GM23338 (cell line): ENCODE measurements at regions not wholly inside any gene's neighbourhood (a gene's known extent, or its start where the extent isn't known, plus 50 kb on each side); places are given as distances from the start of the nearest gene placed in this dataset.

Experiments used
- ATAC-seq: fragments of 200-7000 bp; cut with Tn5 transposase; 3 replicates; pipeline ENCODE4 v1.9.1; 2020
- DNase-seq: peaks from one replicate; pipeline ENCODE4 v3.0.0-alpha.2; 2015; ENCODE audit warnings: low spot score
- H2AFZ ChIP-seq: fragments of 200-600 bp; sonication (generic); 2 replicates; pipeline ENCODE4 v1.8.0; 2016; ENCODE audit warnings: antibody characterized with exemption, mild to moderate bottlenecking, moderate library complexity
- H3F3A ChIP-seq: fragments of 200-600 bp; sonication (generic); replicated peaks from 2 replicates; pipeline ENCODE4 v1.8.0; 2017; ENCODE audit warnings: antibody characterized with exemption, mixed run types, low read depth
- H3K27ac ChIP-seq: fragments of 200-600 bp; sonication (generic); 2 replicates; pipeline ENCODE4 v1.6.1; 2016; ENCODE audit warnings: low read depth
- H3K27me3 ChIP-seq: fragments of 200-600 bp; sonication (generic); 2 replicates; pipeline ENCODE4 v1.8.0; 2016; ENCODE audit warnings: mild to moderate bottlenecking, mixed run types, moderate library complexity; ENCODE audit not compliant: insufficient read depth
- H3K36me3 ChIP-seq: fragments of 200-600 bp; sonication (generic); 2 replicates; pipeline ENCODE4 v1.8.0; 2016; ENCODE audit warnings: mild to moderate bottlenecking; ENCODE audit not compliant: insufficient read depth
- H3K4me1 ChIP-seq: fragments of 200-600 bp; sonication (generic); 2 replicates; pipeline ENCODE4 v1.8.0; 2016; ENCODE audit warnings: mild to moderate bottlenecking, moderate library complexity; ENCODE audit not compliant: insufficient read depth
- H3K4me2 ChIP-seq: fragments of 200-600 bp; sonication (generic); 2 replicates; pipeline ENCODE4 v1.7.1; 2017; ENCODE audit warnings: mixed run types
- H3K4me3 ChIP-seq: fragments of 200-600 bp; sonication (generic); 2 replicates; pipeline ENCODE4 v1.6.1; 2016; ENCODE audit warnings: mixed run types
- H3K79me2 ChIP-seq: fragments of 200-600 bp; sonication (generic); replicated peaks from 2 replicates; pipeline ENCODE4 v1.8.0; 2017; ENCODE audit warnings: mild to moderate bottlenecking; ENCODE audit not compliant: insufficient read depth
- H3K9me2 ChIP-seq: fragments of 200-600 bp; sonication (generic); 2 replicates; pipeline ENCODE4 v1.8.0; 2017; ENCODE audit not compliant: insufficient read depth
- H4K20me1 ChIP-seq: fragments of 200-600 bp; sonication (generic); replicated peaks from 2 replicates; pipeline ENCODE4 v1.8.0; 2017; ENCODE audit warnings: mild to moderate bottlenecking; ENCODE audit not compliant: insufficient read depth
- H3K27ac Mint-ChIP-seq: 2 replicates; pipeline ENCODE4 v1.8.0; 2020; ENCODE audit warnings: inconsistent platforms, mild to moderate bottlenecking, moderate library complexity, mixed read lengths
- H3K27me3 Mint-ChIP-seq: 3 replicates; pipeline ENCODE4 v1.8.0; 2022; ENCODE audit warnings: low read depth, mild to moderate bottlenecking, moderate library complexity, mixed read lengths, inconsistent platforms; ENCODE audit not compliant: insufficient read depth, poor library complexity
- H3K36me3 Mint-ChIP-seq: 3 replicates; pipeline ENCODE4 v1.8.0; 2021; ENCODE audit warnings: low read depth, mild to moderate bottlenecking, inconsistent platforms, moderate library complexity, mixed read lengths
- H3K4me1 Mint-ChIP-seq: 3 replicates; pipeline ENCODE4 v1.8.0; 2020; ENCODE audit warnings: mild to moderate bottlenecking, inconsistent platforms, mixed read lengths
- H3K4me3 Mint-ChIP-seq: 3 replicates; pipeline ENCODE4 v1.8.0; 2021; ENCODE audit warnings: moderate library complexity, mild to moderate bottlenecking, inconsistent platforms, mixed read lengths
- H3K9me3 Mint-ChIP-seq: 3 replicates; pipeline ENCODE4 v1.8.0; 2020; ENCODE audit warnings: moderate library complexity, mild to moderate bottlenecking, inconsistent platforms, mixed read lengths
- CREB1 ChIP-seq: fragments of 250-450 bp; sonication (Bioruptor Pico); IDR thresholded peaks from 2 replicates; pipeline ENCODE4 v1.5.0; 2020; ENCODE audit warnings: low read depth, mild to moderate bottlenecking, moderate library complexity
- EZH2 ChIP-seq: fragments of 200-600 bp; sonication (generic); IDR thresholded peaks from one replicate; pipeline ENCODE4 v1.8.0; 2017; ENCODE audit warnings: antibody characterized with exemption, mild to moderate bottlenecking, low read depth; ENCODE audit not compliant: unreplicated experiment
- EZH2phosphoT487 ChIP-seq: fragments of 200-600 bp; sonication (generic); IDR thresholded peaks from one replicate; pipeline ENCODE4 v1.8.1; 2018; ENCODE audit warnings: antibody characterized with exemption; ENCODE audit not compliant: unreplicated experiment
- JUNB ChIP-seq: IDR thresholded peaks from one replicate; pipeline ENCODE4 v1.6.1; 2016; ENCODE audit warnings: antibody characterized with exemption; ENCODE audit not compliant: unreplicated experiment
- REST ChIP-seq: IDR thresholded peaks from one replicate; pipeline ENCODE4 v1.6.1; 2018; ENCODE audit warnings: antibody characterized with exemption; ENCODE audit not compliant: unreplicated experiment
- STAT1 ChIP-seq: IDR thresholded peaks from one replicate; pipeline ENCODE4 v1.6.1; 2016; ENCODE audit warnings: antibody characterized with exemption; ENCODE audit not compliant: unreplicated experiment
- ZNF331 ChIP-seq: fragments of 250-450 bp; sonication (Bioruptor Pico); IDR thresholded peaks from 2 replicates; pipeline ENCODE4 v1.5.0; 2020; ENCODE audit warnings: low read depth, mild to moderate bottlenecking, moderate library complexity
- TF ChIP-seq, protein P1 (sequence below), 2 experiments: fragments of 200-600 bp in 1 of 2; sonication (generic) in 1 of 2; conservative IDR thresholded peaks; 2 replicates each; pipeline versions ENCODE4 v1.5.1 to v1.6.1; 2016 to 2017; ENCODE audit warnings: antibody characterized with exemption in 2 of 2, low read depth in 2 of 2, mild to moderate bottlenecking in 2 of 2, moderate library complexity in 1 of 2

DNA sequence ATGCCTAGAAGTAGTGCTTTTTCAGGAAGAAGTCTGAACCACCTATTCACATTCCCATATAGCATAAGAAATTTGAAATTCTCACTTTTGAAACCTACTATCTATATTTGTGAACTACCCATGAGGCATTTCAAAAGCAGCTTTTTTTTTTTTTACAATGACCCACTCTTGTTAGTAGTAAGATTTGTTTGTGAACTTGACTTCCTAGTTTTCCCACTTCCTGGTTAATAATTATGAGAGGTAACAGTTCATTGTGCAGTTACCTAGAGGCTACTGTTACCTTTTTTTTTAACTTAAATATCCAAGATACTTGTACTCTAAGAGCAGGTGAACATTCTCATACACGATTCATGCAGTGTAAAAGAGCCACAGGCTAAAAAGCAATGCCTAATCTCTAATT, 371.7 kb upstream of the ADGRL2 start:
- H3K9me3 Mint-ChIP-seq, result peaks cover 3% of the 10 kb centered on the region; the same call in 2 of the 3 replicates
- TF ChIP-seq STAT1, result no peak
- TF ChIP-seq CREB1 (CRISPR knock-in tag), result no peak
- Histone ChIP-seq H3K79me2 (no peaks in the 10 kb centered on the region), H3K9me2 (peaks cover 4% of the 10 kb centered on the region; the same call in 1 of the 2 replicates), H3F3A (no peaks in the 10 kb centered on the region), H3K4me2 (no peak overlapping the region; the same call in 1 of the 2 replicates), H2AFZ (no peak overlapping the region), H4K20me1 (no peaks in the 10 kb centered on the region), H3K36me3 (no peaks in the 10 kb centered on the region), H3K4me1 (peaks cover 46% of the 10 kb centered on the region), H3K4me3 (no peak overlapping the region), H3K27ac (no peak overlapping the region), H3K27me3 (no peaks in the 10 kb centered on the region)
- ATAC-seq (no peak), DNase-seq (no peak)
- H3K36me3 Mint-ChIP-seq, result peaks cover 14% of the 10 kb centered on the region
- H3K27me3 Mint-ChIP-seq, result peaks cover 5% of the 10 kb centered on the region
- peaks cover 56% of the 10 kb centered on the region for H3K4me1 Mint-ChIP-seq
- no peak overlapping the region for H3K4me3 Mint-ChIP-seq
- no peak overlapping the region for H3K27ac Mint-ChIP-seq

DNA sequence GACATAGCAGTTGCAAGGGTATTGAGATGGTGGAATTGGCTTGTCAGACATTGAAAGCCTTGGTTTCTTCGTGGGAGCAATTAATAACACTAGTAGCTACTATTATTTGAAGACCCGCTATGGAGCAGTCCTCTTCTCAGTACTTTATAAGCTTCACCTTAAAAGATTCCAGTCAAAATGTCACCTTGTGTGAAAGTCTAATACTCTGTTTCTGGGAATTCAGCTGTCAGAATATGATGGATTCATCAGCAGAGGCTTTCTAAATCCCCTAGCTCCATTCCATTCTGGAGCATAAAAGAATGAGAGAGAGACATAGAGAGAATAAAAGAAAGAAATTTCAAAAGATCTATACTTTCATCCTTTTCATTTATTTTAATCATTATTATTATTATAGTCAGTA, 375.9 kb upstream of the ADGRL2 start:
- Mint-ChIP-seq H3K4me3 (no peak overlapping the region), H3K36me3 (peaks cover 14% of the 10 kb centered on the region), H3K9me3 (peaks cover 3% of the 10 kb centered on the region; the same call in 2 of the 3 replicates), H3K27me3 (peaks cover 5% of the 10 kb centered on the region), H3K27ac (no peak overlapping the region), H3K4me1 (peaks cover 14% of the 10 kb centered on the region)
- Histone ChIP-seq H3K4me2 (no peak overlapping the region), H3K4me1 (peaks cover 12% of the 10 kb centered on the region; the same call in 1 of the 2 replicates), H2AFZ (no peak overlapping the region), H4K20me1 (no peaks in the 10 kb centered on the region), H3F3A (no peaks in the 10 kb centered on the region), H3K36me3 (no peaks in the 10 kb centered on the region), H3K27me3 (no peaks in the 10 kb centered on the region), H3K79me2 (no peaks in the 10 kb centered on the region), H3K4me3 (no peak overlapping the region), H3K27ac (no peak overlapping the region), H3K9me2 (peaks cover 4% of the 10 kb centered on the region; the same call in 1 of the 2 replicates)
- ATAC-seq (no peak), DNase-seq (no peak)
- TF ChIP-seq, protein P1, sequence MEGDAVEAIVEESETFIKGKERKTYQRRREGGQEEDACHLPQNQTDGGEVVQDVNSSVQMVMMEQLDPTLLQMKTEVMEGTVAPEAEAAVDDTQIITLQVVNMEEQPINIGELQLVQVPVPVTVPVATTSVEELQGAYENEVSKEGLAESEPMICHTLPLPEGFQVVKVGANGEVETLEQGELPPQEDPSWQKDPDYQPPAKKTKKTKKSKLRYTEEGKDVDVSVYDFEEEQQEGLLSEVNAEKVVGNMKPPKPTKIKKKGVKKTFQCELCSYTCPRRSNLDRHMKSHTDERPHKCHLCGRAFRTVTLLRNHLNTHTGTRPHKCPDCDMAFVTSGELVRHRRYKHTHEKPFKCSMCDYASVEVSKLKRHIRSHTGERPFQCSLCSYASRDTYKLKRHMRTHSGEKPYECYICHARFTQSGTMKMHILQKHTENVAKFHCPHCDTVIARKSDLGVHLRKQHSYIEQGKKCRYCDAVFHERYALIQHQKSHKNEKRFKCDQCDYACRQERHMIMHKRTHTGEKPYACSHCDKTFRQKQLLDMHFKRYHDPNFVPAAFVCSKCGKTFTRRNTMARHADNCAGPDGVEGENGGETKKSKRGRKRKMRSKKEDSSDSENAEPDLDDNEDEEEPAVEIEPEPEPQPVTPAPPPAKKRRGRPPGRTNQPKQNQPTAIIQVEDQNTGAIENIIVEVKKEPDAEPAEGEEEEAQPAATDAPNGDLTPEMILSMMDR (conservative IDR thresholded peaks at IDR 0.05; ENCODE audit: low read depth in 2 of 2), result no peak
- TF ChIP-seq EZH2phosphoT487 (no peak), CREB1 (CRISPR knock-in tag) (no peak), JUNB (no peak), ZNF331 (CRISPR knock-in tag) (no peak)

DNA sequence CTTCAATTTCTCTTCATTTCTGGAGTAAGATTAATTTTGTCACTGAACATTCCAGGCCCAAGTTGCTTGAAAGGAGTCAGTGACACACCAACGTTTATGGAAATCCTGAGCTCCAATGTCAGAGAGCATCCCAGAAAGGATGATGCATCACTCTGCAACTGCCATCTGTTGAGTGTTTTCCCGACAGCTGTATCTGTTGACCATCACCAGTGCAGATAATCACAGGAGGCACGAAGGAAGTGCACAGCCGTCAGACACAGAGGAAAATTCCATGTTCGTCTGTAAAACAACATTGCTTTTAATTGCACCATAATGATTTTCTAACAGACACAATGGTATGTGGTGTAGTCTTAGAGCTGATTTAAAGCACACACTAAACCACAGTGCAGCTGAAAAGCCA, 376.7 kb upstream of the ADGRL2 start:
- no peak overlapping the region for H3K27ac Mint-ChIP-seq
- no peak overlapping the region for H3K4me3 Mint-ChIP-seq
- no peak for ATAC-seq
- Histone ChIP-seq H3K4me2 (no peak overlapping the region), H3K79me2 (no peaks in the 10 kb centered on the region), H3K9me2 (peaks cover 4% of the 10 kb centered on the region; the same call in 1 of the 2 replicates), H4K20me1 (no peaks in the 10 kb centered on the region), H2AFZ (no peak overlapping the region), H3K4me3 (no peak overlapping the region), H3K27me3 (no peaks in the 10 kb centered on the region), H3K4me1 (0 out of 2 replicates have a peak, but pooled peaks cover 4% of the 10 kb centered on the region), H3F3A (no peaks in the 10 kb centered on the region), H3K36me3 (no peaks in the 10 kb centered on the region), H3K27ac (no peak overlapping the region)
- peaks cover 14% of the 10 kb centered on the region for H3K36me3 Mint-ChIP-seq
- peaks cover 3% of the 10 kb centered on the region; the same call in 1 of the 3 replicates for H3K9me3 Mint-ChIP-seq
- no peak for DNase-seq
- peaks cover 9% of the 10 kb centered on the region for H3K4me1 Mint-ChIP-seq
- H3K27me3 Mint-ChIP-seq, result peaks cover 5% of the 10 kb centered on the region
- TF ChIP-seq EZH2phosphoT487 (no peak), STAT1 (no peak), EZH2 (no peak), ZNF331 (CRISPR knock-in tag) (no peak), REST (no peak), JUNB (no peak), CREB1 (CRISPR knock-in tag) (no peak)
- TF ChIP-seq, protein P1 (conservative IDR thresholded peaks at IDR 0.05; ENCODE audit: low read depth in 2 of 2), result no peak
